Prostate gland (tissue), 2 donors: ENCODE measurements at regions not wholly inside any gene's neighbourhood (a gene's known extent, or its start where the extent isn't known, plus 50 kb on each side); places are given as distances from the start of the nearest gene placed in this dataset.
"Not testable (repeated sequence)": the region's sequence is repeated elsewhere in the genome, so short reads cannot be mapped to it uniquely, and the experiment has no call there.

Experiments used
- DNase-seq: peaks from one replicate; pipeline ENCODE4 v3.0.0-alpha.2; 2019; ENCODE audit warnings: low spot score
- H3K27ac ChIP-seq, 2 donors: fragments of 200-600 bp; sonication (generic); 2 replicates each; pipeline ENCODE4 v1.5.1; 2017 to 2019
- H3K27me3 ChIP-seq: fragments of 200-600 bp; sonication (generic); replicated peaks from 2 replicates; pipeline ENCODE4 v1.5.1; 2019; ENCODE audit not compliant: insufficient read depth
- H3K36me3 ChIP-seq, 2 donors: fragments of 200-600 bp; sonication (generic); 1 replicate in 1 of 2; 2 replicates in 1 of 2; pipeline versions ENCODE4 v1.5.1 to v1.8.1; 2017 to 2019
- H3K4me1 ChIP-seq: fragments of 200-600 bp; sonication (generic); replicated peaks from 2 replicates; pipeline ENCODE4 v1.5.1; 2019
- H3K4me3 ChIP-seq, 2 donors: fragments of 200-600 bp; sonication (generic); 2 replicates each; pipeline ENCODE4 v1.5.1; 2017 to 2019
- H3K9me3 ChIP-seq: fragments of 200-600 bp; sonication (generic); 2 replicates; pipeline ENCODE4 v1.5.1; 2017
- POLR2A ChIP-seq: fragments of 450-650 bp; IDR thresholded peaks from one replicate; pipeline ENCODE4 v1.6.1; 2016; ENCODE audit warnings: antibody characterized with exemption, mild to moderate bottlenecking
- POLR2AphosphoS5 ChIP-seq: sonication (generic); formaldehyde crosslinking; IDR thresholded peaks from one replicate; pipeline ENCODE4 v1.6.1; 2017; ENCODE audit warnings: antibody characterized with exemption
- WGBS: methylation state at CpG from one replicate; pipeline ENCODE4 v1.1.5; 2018; 5-methylcytosine and 5-hydroxymethylcytosine counted together
- intact Hi-C: fragments of 100-400 bp; cut with DNase I; formaldehyde crosslinking; loops from one replicate; pipeline ENCODE4 v1.14.2; 2022
- TF ChIP-seq, protein P1 (sequence below), 4 experiments: fragments of 200-600 bp in 2 of 4; fragments of 450-650 bp in 2 of 4; sonication (generic) in 2 of 4; IDR thresholded peaks; 1 replicate in 3 of 4; 2 replicates in 1 of 4; pipeline ENCODE4 v1.5.1; 2016 to 2019; ENCODE audit warnings: antibody characterized with exemption in 4 of 4, mild to moderate bottlenecking in 2 of 4, moderate library complexity in 2 of 4

DNA sequence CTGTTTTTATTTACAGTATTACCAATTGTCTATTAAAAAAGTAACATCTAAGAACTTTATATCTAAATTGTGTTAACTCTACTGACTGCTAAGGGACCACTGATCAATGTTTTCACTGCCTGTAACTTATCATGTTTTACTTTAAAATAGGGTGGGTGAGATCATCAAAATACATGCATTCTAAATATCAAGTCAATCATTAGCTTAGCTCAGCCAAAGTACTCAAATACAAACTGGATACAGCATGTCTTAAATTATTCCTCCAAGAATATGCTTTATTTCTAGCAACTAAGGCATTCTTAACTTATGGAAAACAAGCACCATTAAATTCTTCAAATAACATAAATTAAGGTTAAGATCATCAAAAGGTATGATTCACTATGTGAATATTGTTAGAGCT, 638.7 kb upstream of the RGS18 start:
- DNase-seq: no peak
- intact Hi-C loops: no loop called here
- TF ChIP-seq POLR2A: no peak
- TF ChIP-seq POLR2AphosphoS5: no peak
- TF ChIP-seq, protein P1, sequence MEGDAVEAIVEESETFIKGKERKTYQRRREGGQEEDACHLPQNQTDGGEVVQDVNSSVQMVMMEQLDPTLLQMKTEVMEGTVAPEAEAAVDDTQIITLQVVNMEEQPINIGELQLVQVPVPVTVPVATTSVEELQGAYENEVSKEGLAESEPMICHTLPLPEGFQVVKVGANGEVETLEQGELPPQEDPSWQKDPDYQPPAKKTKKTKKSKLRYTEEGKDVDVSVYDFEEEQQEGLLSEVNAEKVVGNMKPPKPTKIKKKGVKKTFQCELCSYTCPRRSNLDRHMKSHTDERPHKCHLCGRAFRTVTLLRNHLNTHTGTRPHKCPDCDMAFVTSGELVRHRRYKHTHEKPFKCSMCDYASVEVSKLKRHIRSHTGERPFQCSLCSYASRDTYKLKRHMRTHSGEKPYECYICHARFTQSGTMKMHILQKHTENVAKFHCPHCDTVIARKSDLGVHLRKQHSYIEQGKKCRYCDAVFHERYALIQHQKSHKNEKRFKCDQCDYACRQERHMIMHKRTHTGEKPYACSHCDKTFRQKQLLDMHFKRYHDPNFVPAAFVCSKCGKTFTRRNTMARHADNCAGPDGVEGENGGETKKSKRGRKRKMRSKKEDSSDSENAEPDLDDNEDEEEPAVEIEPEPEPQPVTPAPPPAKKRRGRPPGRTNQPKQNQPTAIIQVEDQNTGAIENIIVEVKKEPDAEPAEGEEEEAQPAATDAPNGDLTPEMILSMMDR (IDR thresholded peaks at IDR 0.05): no peak

DNA sequence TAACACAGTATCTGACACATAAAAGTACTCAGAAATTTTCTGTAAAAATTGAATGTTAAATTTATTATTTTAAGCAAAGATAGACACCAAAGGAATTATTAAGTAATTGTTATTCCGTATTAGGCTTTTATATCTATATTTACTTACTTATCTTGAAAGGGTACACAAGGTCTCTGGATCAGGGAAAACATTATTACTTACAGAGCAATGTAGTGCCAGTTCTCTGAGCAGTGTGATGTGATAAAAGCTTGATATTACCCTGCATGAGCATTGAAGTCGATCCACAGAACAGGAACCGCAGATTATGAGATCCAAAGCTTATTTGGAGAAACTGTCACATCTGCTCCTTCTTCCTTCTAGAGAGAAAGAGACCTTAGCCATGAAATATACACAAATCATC, 637.9 kb upstream of the RGS18 start:
- TF ChIP-seq POLR2A (no peak), POLR2AphosphoS5 (no peak)
- TF ChIP-seq, protein P1 (IDR thresholded peaks at IDR 0.05): no peak
- Histone ChIP-seq H3K27ac (no peak overlapping the region), H3K9me3 (no peaks in the 10 kb centered on the region), H3K4me1 (no peaks in the 10 kb centered on the region), H3K36me3 (no peaks in the 10 kb centered on the region), H3K4me3 (no peak overlapping the region), H3K27me3 (no peaks in the 10 kb centered on the region)
- intact Hi-C loops: no loop called here
- 40% methylated on average over 3 of the region's 3 CpGs for WGBS
- DNase-seq: no peak

More for the DNA sequence above, 638.7 kb upstream of the RGS18 start:
- Histone ChIP-seq H3K27ac (no peak overlapping the region), H3K4me1 (no peaks in the 10 kb centered on the region), H3K4me3 (no peak overlapping the region), H3K27me3 (no peaks in the 10 kb centered on the region), H3K36me3 (no peaks in the 10 kb centered on the region), H3K9me3 (no peaks in the 10 kb centered on the region)

DNA sequence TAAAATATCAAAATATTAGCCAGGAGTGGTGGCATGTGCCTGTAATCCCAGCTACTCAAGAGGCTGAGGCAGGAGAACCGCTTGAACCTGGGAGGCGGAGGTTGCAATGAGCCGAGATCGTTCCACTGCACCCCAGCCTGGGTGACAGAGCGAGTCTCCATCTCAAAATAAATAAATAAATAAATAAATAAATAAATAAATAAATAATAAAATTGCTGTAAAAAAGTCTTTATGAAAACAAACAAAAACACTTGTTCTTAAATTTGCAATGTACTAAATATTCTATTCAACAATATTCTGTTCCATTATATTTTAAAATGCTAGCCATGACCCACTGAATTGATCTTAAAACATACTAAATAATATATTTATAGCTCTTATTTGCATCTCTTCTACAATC, 632.3 kb upstream of the RGS18 start:
- H3K27ac ChIP-seq, H3K4me3 ChIP-seq, intact Hi-C loops, H3K9me3 ChIP-seq, DNase-seq, H3K36me3 ChIP-seq, H3K4me1 ChIP-seq, H3K27me3 ChIP-seq: not testable (repeated sequence)
- WGBS: 98% methylated on average over 5 of the region's 5 CpGs

DNA sequence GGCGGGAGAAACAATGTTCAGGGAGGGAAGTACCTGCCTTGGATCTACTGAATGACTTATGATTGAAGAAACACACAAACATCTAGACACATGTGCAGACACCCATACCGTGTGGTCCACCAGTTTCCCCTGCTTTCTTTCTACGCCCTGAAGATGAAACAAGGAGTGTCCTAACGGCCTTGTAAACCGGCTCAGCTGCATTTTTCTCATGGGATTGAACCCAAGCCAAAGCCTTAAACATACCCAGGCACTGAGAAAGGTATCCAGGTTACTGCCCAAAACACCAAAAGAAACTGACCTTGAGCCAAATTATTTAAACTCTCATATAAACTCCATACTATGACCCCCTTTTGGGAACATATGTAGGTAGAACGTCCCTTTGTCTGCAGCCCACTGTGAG, 630.0 kb upstream of the RGS18 start:
- TF ChIP-seq POLR2AphosphoS5: no peak
- intact Hi-C loops: no loop called here
- Histone ChIP-seq H3K4me3 (no peak overlapping the region), H3K9me3 (no peaks in the 10 kb centered on the region), H3K27ac (no peak overlapping the region), H3K36me3 (no peaks in the 10 kb centered on the region), H3K27me3 (no peaks in the 10 kb centered on the region), H3K4me1 (no peaks in the 10 kb centered on the region)
- no peak for DNase-seq
- WGBS: 48% methylated on average over 6 of the region's 6 CpGs

DNA sequence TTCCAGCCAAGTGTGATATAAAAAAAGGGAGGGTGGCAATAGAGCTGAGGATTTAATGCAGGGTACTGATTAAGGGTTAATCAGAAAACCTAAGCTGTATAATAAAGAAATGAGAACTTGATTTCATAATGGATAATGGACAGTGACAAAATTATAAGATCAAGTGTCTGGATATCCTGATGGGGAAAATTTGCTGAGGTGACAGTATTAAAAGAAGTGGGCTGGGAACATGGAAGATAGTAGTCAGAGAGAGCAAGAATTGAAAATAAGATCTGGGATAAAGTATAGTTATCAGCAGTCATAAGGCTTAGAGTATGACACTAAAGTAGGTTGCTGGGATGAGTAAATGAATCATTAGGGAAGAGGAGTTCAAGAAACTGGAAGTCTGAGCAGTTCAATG, 627.3 kb upstream of the RGS18 start:
- Histone ChIP-seq H3K27me3 (no peaks in the 10 kb centered on the region), H3K4me3 (no peak overlapping the region), H3K27ac (no peak overlapping the region), H3K4me1 (no peaks in the 10 kb centered on the region), H3K36me3 (no peaks in the 10 kb centered on the region), H3K9me3 (no peaks in the 10 kb centered on the region)
- no peak for TF ChIP-seq POLR2A
- TF ChIP-seq, protein P1 (IDR thresholded peaks at IDR 0.05): no peak
- no peak for TF ChIP-seq POLR2AphosphoS5
- intact Hi-C loops: no loop called here
- no peak for DNase-seq

DNA sequence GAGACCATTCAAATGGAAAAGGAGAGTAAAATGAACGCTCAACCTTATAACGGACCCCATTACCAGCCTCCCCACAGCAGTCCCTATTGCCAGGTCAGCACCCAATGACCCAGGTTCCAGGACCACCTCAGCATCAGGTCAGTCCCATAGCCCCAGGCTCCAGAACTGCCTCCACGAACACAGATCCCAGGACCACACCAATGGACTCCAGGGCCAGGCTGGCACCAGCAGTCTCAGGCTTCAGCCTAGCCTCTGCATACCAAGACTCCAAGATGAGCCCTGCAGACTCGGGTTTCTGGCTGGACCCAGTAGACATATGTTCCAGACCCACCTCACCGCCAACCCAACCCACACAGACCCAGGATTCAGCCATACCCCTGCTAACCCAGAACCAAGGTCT, 625.0 kb upstream of the RGS18 start:
- Histone ChIP-seq H3K27ac (no peak overlapping the region), H3K4me3 (no peak overlapping the region), H3K4me1 (no peaks in the 10 kb centered on the region), H3K36me3 (no peaks in the 10 kb centered on the region), H3K27me3 (no peaks in the 10 kb centered on the region), H3K9me3 (no peaks in the 10 kb centered on the region)
- TF ChIP-seq, protein P1 (IDR thresholded peaks at IDR 0.05): no peak
- WGBS: 100% methylated on average over 5 of the region's 5 CpGs
- intact Hi-C loops: no loop called here
- no peak for DNase-seq
